H1 (cell line): ENCODE measurements at regions not wholly inside any gene's neighbourhood (a gene's known extent, or its start where the extent isn't known, plus 50 kb on each side); places are given as distances from the start of the nearest gene placed in this dataset.
A peak's percentile ranks its signal among the peaks of the same experiment; 100 is the strongest.

ENCODE experiments used
- CTCF ChIA-PET: fragments of 300-600 bp; sonication (Branson Sonifier 250); formaldehyde crosslinking; loops from one replicate; lab custom pipeline; 2021; ENCODE audit not compliant: partially characterized antibody; lab: Charles Lee
- POLR2A ChIA-PET: fragments of 300-600 bp; sonication (Branson Sonifier 250); formaldehyde crosslinking; loops from one replicate; lab custom pipeline; 2021; ENCODE audit warnings: inconsistent platforms; ENCODE audit not compliant: partially characterized antibody; lab: Charles Lee
- DNase-seq, 2 experiments: peaks; one replicate each; pipeline versions ENCODE4 v3.0.0 to v3.0.0-alpha.2; 2010 to 2022; ENCODE audit warnings: low spot score in 2 of 2, low read depth in 1 of 2, mixed read lengths in 1 of 2
- FAIRE-seq: peaks from 2 replicates; lab custom pipeline; 2011; peaks lifted over from hg19 to GRCh38; lab: Jason Lieb, UNC
- H2AFZ ChIP-seq: 2 replicates; pipeline ENCODE4 v1.8.1; 2012; ENCODE audit warnings: low read length, inconsistent platforms
- H2AK5ac ChIP-seq: 2 replicates; pipeline ENCODE4 v1.6.1; 2013; ENCODE audit warnings: low read depth, low read length
- H2BK120ac ChIP-seq: replicated peaks from 2 replicates; pipeline ENCODE3; 2013; ENCODE audit warnings: low read depth, low read length, inconsistent platforms
- H2BK12ac ChIP-seq: 2 replicates; pipeline ENCODE4 v1.6.1; 2013; ENCODE audit warnings: low read depth, low read length
- H2BK15ac ChIP-seq: 2 replicates; pipeline ENCODE4 v1.6.1; 2013; ENCODE audit warnings: low read length
- H2BK20ac ChIP-seq: 2 replicates; pipeline ENCODE4 v1.6.1; 2013; ENCODE audit warnings: low read length
- H2BK5ac ChIP-seq: 2 replicates; pipeline ENCODE4 v1.6.1; 2013; ENCODE audit warnings: low read depth, low read length
- H3K14ac ChIP-seq: 2 replicates; pipeline ENCODE4 v1.6.1; 2013; ENCODE audit warnings: inconsistent platforms; ENCODE audit not compliant: insufficient read length
- H3K18ac ChIP-seq: 2 replicates; pipeline ENCODE4 v1.6.1; 2013; ENCODE audit warnings: low read length; ENCODE audit errors: extremely low read depth
- H3K23ac ChIP-seq: 2 replicates; pipeline ENCODE4 v1.6.1; 2013; ENCODE audit warnings: inconsistent platforms; ENCODE audit not compliant: insufficient read length
- H3K23me2 ChIP-seq: 2 replicates; pipeline ENCODE4 v1.6.1; 2013; ENCODE audit warnings: low read depth, low read length
- H3K27ac ChIP-seq: 2 replicates; pipeline ENCODE4 v1.6.1; 2011; ENCODE audit warnings: low read depth, low read length, inconsistent platforms
- H3K27me3 ChIP-seq, 4 experiments: replicated peaks in 1 of 4; 1 replicate in 1 of 4; 2 replicates in 3 of 4; pipeline versions ENCODE4 v1.6.1 to v1.8.1; 2011 to 2013; ENCODE audit warnings: low read length in 3 of 4, mild to moderate bottlenecking in 3 of 4, inconsistent platforms in 2 of 4, mixed read lengths in 2 of 4, moderate library complexity in 1 of 4; ENCODE audit not compliant: control insufficient read depth in 3 of 4, insufficient read depth in 3 of 4; ENCODE audit errors: extremely low read depth in 1 of 4
- H3K36me3 ChIP-seq, 4 experiments: 2 replicates each; pipeline versions ENCODE4 v1.6.1 to v1.8.1; 2011 to 2013; ENCODE audit warnings: mild to moderate bottlenecking in 4 of 4, low read length in 3 of 4, moderate library complexity in 2 of 4, control low read depth in 1 of 4, inconsistent platforms in 1 of 4; ENCODE audit not compliant: insufficient read depth in 4 of 4, control insufficient read depth in 2 of 4
- H3K4ac ChIP-seq: replicated peaks from 2 replicates; pipeline ENCODE3; 2013; ENCODE audit warnings: low read length, low read depth, mixed read lengths, inconsistent platforms; ENCODE audit not compliant: insufficient read length
- H3K4me1 ChIP-seq, 4 experiments: replicated peaks in 1 of 4; 1 replicate in 1 of 4; 2 replicates in 3 of 4; pipeline versions ENCODE4 v1.6.1 to v1.8.1; 2011 to 2013; ENCODE audit warnings: low read length in 3 of 4, inconsistent platforms in 2 of 4, mixed read lengths in 1 of 4; ENCODE audit not compliant: insufficient read depth in 4 of 4, control insufficient read depth in 3 of 4
- H3K4me2 ChIP-seq, 2 experiments: 2 replicates each; pipeline versions ENCODE4 v1.6.1 to v1.8.1; 2011 to 2013; ENCODE audit warnings: low read depth in 2 of 2, low read length in 2 of 2, control low read depth in 1 of 2, inconsistent platforms in 1 of 2, mild to moderate bottlenecking in 1 of 2; ENCODE audit not compliant: insufficient read depth in 1 of 2
- H3K4me3 ChIP-seq, 4 experiments: fragments of 200-600, 300-600 bp in 1 of 4; sonication (generic), shearing (Covaris generic), sonication (Bioruptor Twin) in 1 of 4; 2 replicates each; pipeline versions ENCODE4 v1.5.1 to v1.8.1; 2011 to 2016; ENCODE audit warnings: low read length in 4 of 4, low read depth in 3 of 4, control low read depth in 2 of 4, inconsistent platforms in 2 of 4, mild to moderate bottlenecking in 2 of 4, mixed read lengths in 1 of 4, moderate library complexity in 1 of 4; ENCODE audit not compliant: insufficient read depth in 2 of 4; ENCODE audit errors: extremely low read depth in 1 of 4
- H3K56ac ChIP-seq: replicated peaks from 2 replicates; pipeline ENCODE3; 2013; ENCODE audit warnings: low read depth, mild to moderate bottlenecking, mixed read lengths, low read length, inconsistent platforms; ENCODE audit not compliant: insufficient read length
- H3K79me1 ChIP-seq: 2 replicates; pipeline ENCODE4 v1.6.1; 2013; ENCODE audit warnings: low read depth, low read length, control low read depth
- H3K79me2 ChIP-seq, 2 experiments: 2 replicates each; pipeline versions ENCODE4 v1.6.1 to v1.8.1; 2012 to 2013; ENCODE audit warnings: low read length in 2 of 2, mild to moderate bottlenecking in 2 of 2, inconsistent platforms in 1 of 2; ENCODE audit not compliant: insufficient read depth in 2 of 2, control insufficient read depth in 1 of 2
- H3K9ac ChIP-seq, 4 experiments: replicated peaks in 1 of 4; 1 replicate in 1 of 4; 2 replicates in 3 of 4; pipeline versions ENCODE4 v1.6.1 to v1.8.1; 2011 to 2013; ENCODE audit warnings: low read depth in 3 of 4, low read length in 3 of 4, control low read depth in 2 of 4, mild to moderate bottlenecking in 2 of 4, moderate library complexity in 2 of 4, inconsistent platforms in 1 of 4; ENCODE audit errors: extremely low read depth in 1 of 4
- H3K9me3 ChIP-seq, 2 experiments: 2 replicates each; pipeline versions ENCODE4 v1.6.1 to v1.8.1; 2012 to 2013; ENCODE audit warnings: mild to moderate bottlenecking in 2 of 2, moderate library complexity in 2 of 2, control low read depth in 1 of 2, inconsistent platforms in 1 of 2, low read depth in 1 of 2, low read length in 1 of 2, mixed read lengths in 1 of 2; ENCODE audit not compliant: insufficient read depth in 2 of 2
- H4K20me1 ChIP-seq, 2 experiments: replicated peaks in 1 of 2; 2 replicates each; pipeline versions ENCODE3 to v1.8.1; 2011 to 2013; ENCODE audit warnings: inconsistent platforms in 2 of 2, low read length in 2 of 2, mild to moderate bottlenecking in 1 of 2; ENCODE audit not compliant: insufficient read depth in 2 of 2, control insufficient read depth in 1 of 2
- H4K5ac ChIP-seq: 2 replicates; pipeline ENCODE4 v1.6.1; 2013; ENCODE audit warnings: low read length, low read depth, mixed read lengths, inconsistent platforms; ENCODE audit not compliant: insufficient read length
- H4K8ac ChIP-seq: 2 replicates; pipeline ENCODE4 v1.8.0; 2013; ENCODE audit warnings: mild to moderate bottlenecking, moderate library complexity, low read length, inconsistent platforms; ENCODE audit not compliant: insufficient read depth; ENCODE audit errors: extremely low read depth
- H4K91ac ChIP-seq: replicated peaks from 2 replicates; pipeline ENCODE3; 2013; ENCODE audit warnings: low read length, mixed read lengths, inconsistent platforms; ENCODE audit not compliant: insufficient read length
- CTCF ChIP-seq, 3 experiments: IDR thresholded peaks; 1 replicate in 2 of 3; 2 replicates in 1 of 3; pipeline versions ENCODE4 v1.5.1 to v1.6.1; 2011; ENCODE audit warnings: low read length in 3 of 3, mild to moderate bottlenecking in 3 of 3, inconsistent platforms in 2 of 3, low read depth in 1 of 3, moderate library complexity in 1 of 3; ENCODE audit not compliant: insufficient read depth in 1 of 3; ENCODE audit errors: control extremely low read depth in 1 of 3
- PHF8 ChIP-seq: fragments of 200-600 bp; sonication (generic); conservative IDR thresholded peaks from 2 replicates; pipeline ENCODE4 v1.7.1; 2012; ENCODE audit warnings: low read depth, mild to moderate bottlenecking, inconsistent platforms, low read length, moderate library complexity
- RAD21 ChIP-seq, 2 experiments: IDR thresholded peaks in 1 of 2; conservative IDR thresholded peaks in 1 of 2; 2 replicates each; pipeline ENCODE4 v1.6.1; 2011; ENCODE audit warnings: low read depth in 2 of 2, low read length in 2 of 2, improper control_type of control experiment in 1 of 2, inconsistent platforms in 1 of 2, mild to moderate bottlenecking in 1 of 2, moderate library complexity in 1 of 2
- TCF12 ChIP-seq: IDR thresholded peaks from 2 replicates; pipeline ENCODE4 v1.6.1; 2011; ENCODE audit warnings: low read depth, mild to moderate bottlenecking, low read length
- WGBS, 2 experiments: shearing (Covaris generic) in 1 of 2; methylation state at CpG; one replicate each; pipeline versions ENCODE4 v1.1.6 to v1.1.7; 2013 to 2015; ENCODE audit warnings: low lambda C conversion rate in 2 of 2, mixed read lengths in 2 of 2, inconsistent platforms in 1 of 2, low coverage in 1 of 2, missing lambda C conversion rate in 1 of 2; ENCODE audit not compliant: insufficient replicate concordance in 2 of 2, insufficient coverage in 1 of 2, insufficient read length in 1 of 2; ENCODE audit errors: extremely low coverage in 1 of 2, missing lambda C conversion rate in 1 of 2; 5-methylcytosine and 5-hydroxymethylcytosine counted together

- Histone ChIP-seq H2AK5ac (no peak overlapping the region), H3K18ac (no peak overlapping the region), H3K4me3 (no peak overlapping the region), H3K9ac (no peak overlapping the region), H4K8ac (no peak overlapping the region), H2BK20ac (no peak overlapping the region), H2AFZ (no peak overlapping the region), H2BK120ac (no peak overlapping the region), H2BK15ac (no peak overlapping the region; the same call in 1 of the 2 replicates), H3K4me2 (no peak overlapping the region), H3K23ac (no peak overlapping the region), H3K23me2 (peaks cover 6% of the 10 kb centered on the region; the same call in 1 of the 2 replicates), H4K5ac (no peak overlapping the region), H3K9me3 (no peaks in the 10 kb centered on the region), H2BK5ac (no peak overlapping the region; the same call in 1 of the 2 replicates), H3K4ac (no peak overlapping the region), H3K27me3 (peaks cover 0 to 14% (median 7%) of the 10 kb centered on the region in 4 experiments; a peak in 5 of 7 replicates), H4K20me1 (peaks cover 0 to 4% of the 10 kb centered on the region in 2 experiments), H3K27ac (no peak overlapping the region), H2BK12ac (no peak overlapping the region), H3K14ac (no peak overlapping the region), H3K4me1 (peaks cover 0 to 6% (median 4%) of the 10 kb centered on the region in 4 experiments; a peak in 4 of 7 replicates), H4K91ac (no peak overlapping the region), H3K79me1 (no peaks in the 10 kb centered on the region), H3K36me3 (no peaks in the 10 kb centered on the region), H3K56ac (no peak overlapping the region), H3K79me2 (no peaks in the 10 kb centered on the region)
- peak; percentile 43 to 97 for DNase-seq
- CTCF ChIA-PET = interaction anchor here (0.6 to 5.1 kb wide), 35 partner anchors 8 to 540 kb away, joined by 3 to 150 read pairs (median 4); partner anchors contain the start of genes RAE1 and SPO11
- POLR2A ChIA-PET = interaction anchor here (1.1 kb wide), 1 partner anchor 175 kb away, joined by 3 read pairs; no protein-coding TSS in a partner anchor
- no peak for FAIRE-seq
- 37% methylated on average over 12 of the region's 12 CpGs; no CpG with 5 or more reads in 1 of the 2 experiments for WGBS, 2 experiments
- TF ChIP-seq RAD21 (IDR thresholded peaks at IDR 0.05 in 1 of 2, conservative IDR thresholded peaks at IDR 0.05 in 1 of 2; ENCODE audit: low read depth in 2 of 2, low read length in 2 of 2) = peak; percentile 96 to 98
- TF ChIP-seq CTCF (IDR thresholded peaks at IDR 0.05; ENCODE audit: control extremely low read depth in 1 of 3, insufficient read depth in 1 of 3, low read depth in 1 of 3, low read length in 3 of 3) = peak; percentile 86 to 97 (median 88)
- TF ChIP-seq PHF8 = no peak
- TF ChIP-seq TCF12 = 0 out of 2 replicates have a peak, but pooled peaks have one; percentile 15
These were observed 176.7 kb downstream of the BMP7 start for GRCh38 chr20:57089699-57090144.
